PC-3 (cell line): ENCODE measurements at regions not wholly inside any gene's neighbourhood (a gene's known extent, or its start where the extent isn't known, plus 50 kb on each side); places are given as distances from the start of the nearest gene placed in this dataset.

Experiments used
- ATAC-seq: fragments of 200-7000 bp; cut with Tn5 transposase; 2 replicates; pipeline ENCODE4 v1.9.1; 2020; ENCODE audit warnings: mild to moderate bottlenecking, moderate library complexity
- BruUV-seq: library from RNA; stranded (reverse); fragments of 400-500 nt; replicated peaks from 2 replicates; lab custom pipeline; 2021; lab: Mats Ljungman, UMichigan
- CTCF ChIA-PET: fragments of 300-600 bp; sonication (Branson Sonifier 250); formaldehyde crosslinking; loops from one replicate; lab custom pipeline; 2022; ENCODE audit warnings: antibody characterized with exemption; lab: Charles Lee
- POLR2A ChIA-PET: fragments of 300-600 bp; sonication (Branson Sonifier 250); formaldehyde crosslinking; loops from one replicate; lab custom pipeline; 2022; ENCODE audit warnings: antibody characterized with exemption; ENCODE audit not compliant: unreplicated experiment; lab: Charles Lee
- DNase-seq: peaks from one replicate; pipeline ENCODE4 v3.0.0-alpha.2; 2015
- H2AFZ ChIP-seq: fragments of 300-600 bp; sonication (generic); 2 replicates; pipeline ENCODE4 v1.6.0; 2016; ENCODE audit warnings: antibody characterized with exemption, low read length
- H3F3A ChIP-seq: fragments of 300-600 bp; sonication (generic); one replicate; pipeline ENCODE4 v1.6.0; 2017; ENCODE audit warnings: antibody characterized with exemption, low read length, control low read depth, mild to moderate bottlenecking; ENCODE audit not compliant: unreplicated experiment
- H3K27ac ChIP-seq: fragments of 300-600 bp; sonication (generic); 2 replicates; pipeline ENCODE4 v1.5.1; 2016; ENCODE audit warnings: mild to moderate bottlenecking, low read length
- H3K27me3 ChIP-seq: fragments of 300-600 bp; sonication (generic); 2 replicates; pipeline ENCODE4 v1.6.1; 2016; ENCODE audit warnings: low read length, mixed read lengths
- H3K36me3 ChIP-seq: fragments of 300-600 bp; sonication (generic); 2 replicates; pipeline ENCODE4 v1.6.1; 2016; ENCODE audit warnings: low read depth, mixed run types, low read length, mixed read lengths
- H3K4me1 ChIP-seq: fragments of 300-600 bp; sonication (generic); 2 replicates; pipeline ENCODE4 v1.5.1; 2016; ENCODE audit warnings: low read length; ENCODE audit not compliant: insufficient read depth
- H3K4me2 ChIP-seq: fragments of 300-600 bp; sonication (generic); 2 replicates; pipeline ENCODE4 v1.6.0; 2016; ENCODE audit warnings: low read length
- H3K4me3 ChIP-seq: fragments of 300-600 bp; sonication (generic); 2 replicates; pipeline ENCODE4 v1.5.1; 2016; ENCODE audit warnings: mild to moderate bottlenecking, low read length, mixed read lengths
- H3K79me2 ChIP-seq: fragments of 300-600 bp; sonication (generic); 2 replicates; pipeline ENCODE4 v1.6.1; 2017; ENCODE audit warnings: low read length, mixed read lengths
- H3K9ac ChIP-seq: fragments of 300-600 bp; sonication (generic); 2 replicates; pipeline ENCODE4 v1.6.0; 2016; ENCODE audit warnings: mild to moderate bottlenecking, low read length
- H3K9me2 ChIP-seq: fragments of 300-600 bp; sonication (generic); replicated peaks from 2 replicates; pipeline ENCODE4 v1.6.1; 2016; ENCODE audit warnings: mixed run types, low read length, mixed read lengths
- H3K9me3 ChIP-seq: fragments of 300-600 bp; sonication (generic); 2 replicates; pipeline ENCODE4 v1.6.1; 2016; ENCODE audit warnings: low read length, mixed read lengths
- H4K20me1 ChIP-seq: fragments of 300-600 bp; sonication (generic); 2 replicates; pipeline ENCODE4 v1.6.1; 2016; ENCODE audit warnings: low read length, mixed read lengths
- EZH2 ChIP-seq: fragments of 300-600 bp; sonication (generic); IDR thresholded peaks from one replicate; pipeline ENCODE4 v1.6.1; 2017; ENCODE audit warnings: antibody characterized with exemption, mild to moderate bottlenecking, low read length; ENCODE audit not compliant: unreplicated experiment
- EZH2phosphoT487 ChIP-seq: fragments of 300-600 bp; sonication (generic); IDR thresholded peaks from 2 replicates; pipeline ENCODE4 v1.6.1; 2018; ENCODE audit warnings: mild to moderate bottlenecking, antibody characterized with exemption, low read length, borderline replicate concordance
- intact Hi-C: fragments of 100-400 bp; cut with micrococcal nuclease; formaldehyde crosslinking; loops from 2 replicates; pipeline ENCODE4 v1.9.0; 2023
- TF ChIP-seq, protein P1 (sequence below): fragments of 300-600 bp; sonication (generic); conservative IDR thresholded peaks from 2 replicates; pipeline ENCODE4 v1.5.1; 2017; ENCODE audit warnings: antibody characterized with exemption, low read depth, mild to moderate bottlenecking, low read length

DNA sequence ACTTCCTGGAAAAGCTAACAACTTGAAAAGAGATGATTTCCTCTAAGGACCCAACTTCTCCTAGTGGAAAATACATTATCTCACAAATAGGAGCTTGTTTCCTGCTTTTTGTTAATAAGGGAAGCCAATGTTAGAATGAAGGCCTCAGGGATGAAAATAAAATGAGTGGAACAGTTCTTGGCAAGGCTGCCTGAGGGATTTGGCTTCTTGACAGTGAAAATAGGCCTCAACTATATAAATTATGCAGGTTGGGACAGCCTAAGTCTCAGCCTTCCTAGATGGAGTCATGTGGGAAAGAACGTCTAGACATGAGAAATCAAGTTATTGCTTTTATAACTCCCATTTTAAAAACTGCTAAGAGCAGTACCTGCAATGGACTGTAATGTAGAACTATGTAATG lies 92.8 kb upstream of the FIBIN start:
- Histone ChIP-seq H3K36me3 (no peaks in the 10 kb centered on the region), H3F3A (no peaks in the 10 kb centered on the region), H3K79me2 (no peaks in the 10 kb centered on the region), H3K9me2 (no peaks in the 10 kb centered on the region), H3K27ac (no peak overlapping the region), H4K20me1 (no peaks in the 10 kb centered on the region), H3K9ac (no peak overlapping the region), H3K4me2 (no peak overlapping the region), H3K4me1 (no peaks in the 10 kb centered on the region), H2AFZ (no peak overlapping the region), H3K27me3 (no peaks in the 10 kb centered on the region), H3K9me3 (no peaks in the 10 kb centered on the region), H3K4me3 (no peak overlapping the region)
- intact Hi-C loops, result no loop called here
- ChIA-PET CTCF (no interaction called here), POLR2A (no interaction called here)
- DNase-seq (no peak), ATAC-seq (no peak)
- BruUV-seq, result no TSS peak
- TF ChIP-seq, protein P1, sequence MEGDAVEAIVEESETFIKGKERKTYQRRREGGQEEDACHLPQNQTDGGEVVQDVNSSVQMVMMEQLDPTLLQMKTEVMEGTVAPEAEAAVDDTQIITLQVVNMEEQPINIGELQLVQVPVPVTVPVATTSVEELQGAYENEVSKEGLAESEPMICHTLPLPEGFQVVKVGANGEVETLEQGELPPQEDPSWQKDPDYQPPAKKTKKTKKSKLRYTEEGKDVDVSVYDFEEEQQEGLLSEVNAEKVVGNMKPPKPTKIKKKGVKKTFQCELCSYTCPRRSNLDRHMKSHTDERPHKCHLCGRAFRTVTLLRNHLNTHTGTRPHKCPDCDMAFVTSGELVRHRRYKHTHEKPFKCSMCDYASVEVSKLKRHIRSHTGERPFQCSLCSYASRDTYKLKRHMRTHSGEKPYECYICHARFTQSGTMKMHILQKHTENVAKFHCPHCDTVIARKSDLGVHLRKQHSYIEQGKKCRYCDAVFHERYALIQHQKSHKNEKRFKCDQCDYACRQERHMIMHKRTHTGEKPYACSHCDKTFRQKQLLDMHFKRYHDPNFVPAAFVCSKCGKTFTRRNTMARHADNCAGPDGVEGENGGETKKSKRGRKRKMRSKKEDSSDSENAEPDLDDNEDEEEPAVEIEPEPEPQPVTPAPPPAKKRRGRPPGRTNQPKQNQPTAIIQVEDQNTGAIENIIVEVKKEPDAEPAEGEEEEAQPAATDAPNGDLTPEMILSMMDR, result no peak
- TF ChIP-seq EZH2, result no peak
- no peak for TF ChIP-seq EZH2phosphoT487

DNA sequence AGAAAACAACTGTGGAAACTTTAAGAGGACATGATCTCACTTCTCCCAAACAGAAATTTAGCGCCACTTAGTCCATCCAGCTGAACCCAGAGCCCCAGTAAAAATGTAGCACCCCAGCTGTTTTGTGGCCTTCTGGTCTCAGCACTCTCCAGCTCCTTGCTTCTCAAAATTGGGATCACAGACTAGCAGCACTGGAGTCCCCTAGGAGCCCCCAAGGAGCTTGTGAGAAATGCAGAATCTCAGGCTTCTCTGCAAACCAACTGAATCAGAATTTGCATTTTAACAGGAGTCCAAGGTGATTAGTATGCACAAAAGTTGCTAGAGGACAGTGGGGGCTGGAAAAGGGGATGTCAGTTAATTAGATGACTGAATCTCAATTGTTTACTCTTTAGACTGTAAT lies 89.8 kb upstream of the FIBIN start:
- DNase-seq (no peak), ATAC-seq (no peak)
- H3K4me1 ChIP-seq, result no peaks in the 10 kb centered on the region
- no peak overlapping the region for H3K4me3 ChIP-seq
- no peaks in the 10 kb centered on the region for H3F3A ChIP-seq
- H4K20me1 ChIP-seq, result no peaks in the 10 kb centered on the region
- ChIA-PET CTCF (no interaction called here), POLR2A (no interaction called here)
- no peaks in the 10 kb centered on the region for H3K36me3 ChIP-seq
- H3K79me2 ChIP-seq, result no peaks in the 10 kb centered on the region
- intact Hi-C loops, result no loop called here
- no peak overlapping the region for H2AFZ ChIP-seq
- peaks cover 9% of the 10 kb centered on the region for H3K27me3 ChIP-seq
- H3K9me3 ChIP-seq, result no peaks in the 10 kb centered on the region
- no peak overlapping the region for H3K27ac ChIP-seq
- H3K4me2 ChIP-seq, result no peak overlapping the region
- TF ChIP-seq EZH2phosphoT487, result no peak
- TF ChIP-seq EZH2, result no peak
- no peak overlapping the region for H3K9ac ChIP-seq
- no TSS peak for BruUV-seq
- no peaks in the 10 kb centered on the region for H3K9me2 ChIP-seq

DNA sequence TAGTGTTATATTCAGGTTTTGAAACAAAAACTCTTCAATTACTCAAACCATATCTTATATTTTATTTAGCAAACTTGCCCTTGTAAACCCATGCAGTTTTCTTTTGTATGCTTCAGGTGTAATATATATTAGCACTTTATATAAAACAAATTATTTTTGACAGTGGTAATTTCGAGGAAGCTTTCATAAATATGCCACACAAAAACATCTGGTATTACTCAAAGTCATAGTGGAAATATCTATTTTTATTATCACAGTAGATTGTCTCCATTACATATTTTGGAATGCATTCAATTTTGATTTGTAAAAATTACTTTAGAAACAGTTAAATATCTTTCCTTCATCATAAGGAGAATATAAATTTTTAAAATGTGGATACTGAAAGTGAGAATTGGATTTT lies 89.1 kb upstream of the FIBIN start:
- no peak overlapping the region for H3K4me2 ChIP-seq
- H3K27ac ChIP-seq, result no peak overlapping the region
- H2AFZ ChIP-seq, result no peak overlapping the region
- intact Hi-C loops, result no loop called here
- CTCF ChIA-PET, result no interaction called here
- no peaks in the 10 kb centered on the region for H3K9me2 ChIP-seq
- H3K9ac ChIP-seq, result no peak overlapping the region
- POLR2A ChIA-PET, result no interaction called here
- no peaks in the 10 kb centered on the region for H3F3A ChIP-seq
- H3K9me3 ChIP-seq, result no peaks in the 10 kb centered on the region
- ATAC-seq (no peak), DNase-seq (no peak)
- no peaks in the 10 kb centered on the region for H3K4me1 ChIP-seq
- no TSS peak for BruUV-seq
- H3K4me3 ChIP-seq, result no peak overlapping the region
- no peaks in the 10 kb centered on the region for H3K79me2 ChIP-seq
- no peaks in the 10 kb centered on the region for H4K20me1 ChIP-seq
- TF ChIP-seq EZH2phosphoT487 (no peak), EZH2 (no peak)
- TF ChIP-seq, protein P1, result no peak
- no peaks in the 10 kb centered on the region for H3K36me3 ChIP-seq
- H3K27me3 ChIP-seq, result peaks cover 15% of the 10 kb centered on the region
